ENCODE measurements at regions not wholly inside any gene's neighbourhood (a gene's known extent, or its start where the extent isn't known, plus 50 kb on each side); places are given as distances from the start of the nearest gene placed in this dataset.

GRCh38 chr6:111987295-111987694 lies 66.6 kb upstream of the CCN6 start:
- DNase-seq, result no peak

- DNase-seq, result no peak
Observed at GRCh38 chr6:111988926-111989325, 65.0 kb upstream of the CCN6 start.

GRCh38 chr6:111989743-111990142 lies 64.2 kb upstream of the CCN6 start:
- no peak for DNase-seq

- DNase-seq, result no peak
Observed at GRCh38 chr6:111990214-111990613, 63.7 kb upstream of the CCN6 start.

GRCh38 chr6:111992851-111993250 lies 61.1 kb upstream of the CCN6 start:
- DNase-seq, result no peak

- DNase-seq, result no peak
Observed at GRCh38 chr6:111993342-111993741, 60.6 kb upstream of the CCN6 start.

- no peak for DNase-seq
Observed at GRCh38 chr6:111994791-111995190, 59.1 kb upstream of the CCN6 start.

- no peak for DNase-seq
Observed at GRCh38 chr6:111995404-111995803, 58.5 kb upstream of the CCN6 start.

- DNase-seq, result peak; percentile 30
Observed at GRCh38 chr6:111996144-111996865, 57.6 kb upstream of the CCN6 start.

GRCh38 chr6:111997078-111997852 lies 56.6 kb upstream of the CCN6 start:
- DNase-seq, result peak; percentile 93

- DNase-seq, result no peak
Observed at GRCh38 chr6:111997853-111998208, 56.1 kb upstream of the CCN6 start.

- DNase-seq, result no peak
Observed at GRCh38 chr6:112002307-112002706, 51.6 kb upstream of the CCN6 start.
